ENCODE measurements at regions not wholly inside any gene's neighbourhood (a gene's known extent, or its start where the extent isn't known, plus 50 kb on each side); places are given as distances from the start of the nearest gene placed in this dataset.

DNA sequence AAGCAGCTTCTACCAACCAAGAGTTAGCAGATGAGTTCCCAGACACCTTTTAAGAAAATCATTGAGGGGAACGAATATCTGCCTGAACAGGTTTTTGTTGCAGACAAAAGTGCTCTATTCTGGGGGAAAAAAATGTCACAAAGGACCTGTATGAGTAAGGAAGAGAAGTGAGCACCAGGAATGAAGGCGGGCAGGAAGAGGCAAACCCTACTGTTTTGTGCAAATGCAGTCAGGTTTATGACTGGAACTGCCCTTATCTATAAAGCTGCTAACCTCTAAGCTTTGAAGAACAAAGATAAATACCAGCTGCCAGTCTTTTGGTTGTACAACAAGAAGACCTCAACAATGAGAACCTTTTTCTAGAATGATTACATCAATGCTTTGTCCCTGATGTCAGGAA is 292.4 kb upstream of the SP4 start:
- Histone ChIP-seq H4K20me1 (ENCODE audit: insufficient read depth) (no peaks in the 10 kb centered on the region), H3K4me1 (ENCODE audit: control insufficient read depth in 1 of 2, insufficient read depth in 2 of 2, low read length in 2 of 2) (no peaks in the 10 kb centered on the region; a peak in 1 of 4 replicates), H3K36me3 (ENCODE audit: control insufficient read depth in 1 of 2, insufficient read depth in 2 of 2, low read length in 2 of 2) (no peaks in the 10 kb centered on the region), H3K9ac (ENCODE audit: low read length) (no peak overlapping the region), H3K4me2 (ENCODE audit: low read length) (no peak overlapping the region), H3K27me3 (ENCODE audit: insufficient read depth, low read length) (no peaks in the 10 kb centered on the region), H3K9me2 (ENCODE audit: insufficient read depth) (no peaks in the 10 kb centered on the region), H3K4me3 (replicated peaks in 1 of 2; ENCODE audit: low read depth in 1 of 2, low read length in 2 of 2) (no peak overlapping the region), H3K9me3 (ENCODE audit: control insufficient read depth in 1 of 2, insufficient read depth in 1 of 2, low read depth in 1 of 2, low read length in 2 of 2) (no peaks in the 10 kb centered on the region), H3K27ac (ENCODE audit: low read depth, low read length) (no peak overlapping the region), H3K79me2 (ENCODE audit: insufficient read depth, low read length) (no peaks in the 10 kb centered on the region), H2AFZ (ENCODE audit: low read depth, low read length, poor library complexity, severe bottlenecking) (no peak overlapping the region)
- intact Hi-C loops (cut with micrococcal nuclease): no loop called here
- POLR2A ChIA-PET: no interaction called here
- ATAC-seq (no peak), DNase-seq (ENCODE audit: low read depth, low spot score) (no peak)
- RAD21 ChIA-PET (ENCODE audit: low non-redundant PET in 1 of 2, low total read pairs in 2 of 2, uncharacterized antibody in 2 of 2, unreplicated experiment in 2 of 2): no interaction called here
- BruUV-seq (replicated peaks): no TSS peak
- TF ChIP-seq SRF (IDR thresholded peaks at IDR 0.05; ENCODE audit: low read depth): no peak
- TF ChIP-seq EZH2phosphoT487 (IDR thresholded peaks at IDR 0.05; ENCODE audit: borderline replicate concordance): no peak
- TF ChIP-seq, protein P1, sequence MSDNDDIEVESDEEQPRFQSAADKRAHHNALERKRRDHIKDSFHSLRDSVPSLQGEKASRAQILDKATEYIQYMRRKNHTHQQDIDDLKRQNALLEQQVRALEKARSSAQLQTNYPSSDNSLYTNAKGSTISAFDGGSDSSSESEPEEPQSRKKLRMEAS (IDR thresholded peaks at IDR 0.05): no peak
- TF ChIP-seq ATF3 (IDR thresholded peaks at IDR 0.05): no peak
- TF ChIP-seq CBX3 (IDR thresholded peaks at IDR 0.05; ENCODE audit: low read depth): no peak
- no peak for TF ChIP-seq RAD21 (IDR thresholded peaks at IDR 0.05; ENCODE audit: low read depth)
- no peak for TF ChIP-seq ZBTB33 (IDR thresholded peaks at IDR 0.05; ENCODE audit: extremely low read depth, insufficient replicate concordance, low read length)
- TF ChIP-seq ELF1 (IDR thresholded peaks at IDR 0.05; ENCODE audit: borderline replicate concordance, low read depth): no peak
- TF ChIP-seq, protein P2, sequence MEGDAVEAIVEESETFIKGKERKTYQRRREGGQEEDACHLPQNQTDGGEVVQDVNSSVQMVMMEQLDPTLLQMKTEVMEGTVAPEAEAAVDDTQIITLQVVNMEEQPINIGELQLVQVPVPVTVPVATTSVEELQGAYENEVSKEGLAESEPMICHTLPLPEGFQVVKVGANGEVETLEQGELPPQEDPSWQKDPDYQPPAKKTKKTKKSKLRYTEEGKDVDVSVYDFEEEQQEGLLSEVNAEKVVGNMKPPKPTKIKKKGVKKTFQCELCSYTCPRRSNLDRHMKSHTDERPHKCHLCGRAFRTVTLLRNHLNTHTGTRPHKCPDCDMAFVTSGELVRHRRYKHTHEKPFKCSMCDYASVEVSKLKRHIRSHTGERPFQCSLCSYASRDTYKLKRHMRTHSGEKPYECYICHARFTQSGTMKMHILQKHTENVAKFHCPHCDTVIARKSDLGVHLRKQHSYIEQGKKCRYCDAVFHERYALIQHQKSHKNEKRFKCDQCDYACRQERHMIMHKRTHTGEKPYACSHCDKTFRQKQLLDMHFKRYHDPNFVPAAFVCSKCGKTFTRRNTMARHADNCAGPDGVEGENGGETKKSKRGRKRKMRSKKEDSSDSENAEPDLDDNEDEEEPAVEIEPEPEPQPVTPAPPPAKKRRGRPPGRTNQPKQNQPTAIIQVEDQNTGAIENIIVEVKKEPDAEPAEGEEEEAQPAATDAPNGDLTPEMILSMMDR (IDR thresholded peaks at IDR 0.05 in 2 of 3, conservative IDR thresholded peaks at IDR 0.05 in 1 of 3; ENCODE audit: borderline replicate concordance in 1 of 3, insufficient read depth in 1 of 3, low read depth in 2 of 3, low read length in 2 of 3): no peak
- CTCF ChIA-PET: no interaction called here

All from HCT116 (cell line).